Fibroblast of the aortic adventitia (primary cell): ENCODE measurements at regions not wholly inside any gene's neighbourhood (a gene's known extent, or its start where the extent isn't known, plus 50 kb on each side); places are given as distances from the start of the nearest gene placed in this dataset.

Experiments
- DNase-seq: peaks from one replicate; pipeline ENCODE4 v3.0.0-alpha.2; 2010; ENCODE audit warnings: low read depth
- H3K4me3 ChIP-seq: 2 replicates; pipeline ENCODE4 v1.5.1; 2011; ENCODE audit warnings: low read depth, mild to moderate bottlenecking, control low read depth, low read length, moderate library complexity
- CTCF ChIP-seq: IDR thresholded peaks from 2 replicates; pipeline ENCODE4 v1.5.1; 2011; ENCODE audit warnings: mild to moderate bottlenecking, low read length, control low read depth, inconsistent platforms; ENCODE audit not compliant: insufficient read depth

- no peak for TF ChIP-seq CTCF
- DNase-seq, result no peak
- no peak overlapping the region for H3K4me3 ChIP-seq
These were observed 158.9 kb upstream of the HNRNPA3 start for GRCh38 chr2:177053716-177054115.

- peak; percentile 13 for TF ChIP-seq CTCF
- no peak for DNase-seq
- H3K4me3 ChIP-seq, result no peak overlapping the region
These were observed 156.1 kb upstream of the HNRNPA3 start for GRCh38 chr2:177056481-177056929.

- no peak for DNase-seq
- no peak for TF ChIP-seq CTCF
- no peak overlapping the region for H3K4me3 ChIP-seq
These were observed 153.8 kb upstream of the HNRNPA3 start for GRCh38 chr2:177058747-177059146.

- DNase-seq, result no peak
- H3K4me3 ChIP-seq, result no peak overlapping the region
- no peak for TF ChIP-seq CTCF
These were observed 153.3 kb upstream of the HNRNPA3 start for GRCh38 chr2:177059293-177059692.

- H3K4me3 ChIP-seq, result no peak overlapping the region
- no peak for DNase-seq
- TF ChIP-seq CTCF, result no peak
These were observed 149.3 kb upstream of the HNRNPA3 start for GRCh38 chr2:177063331-177063730.

GRCh38 chr2:177064422-177064821 lies 148.2 kb upstream of the HNRNPA3 start:
- TF ChIP-seq CTCF, result no peak
- DNase-seq, result no peak

GRCh38 chr2:177068967-177069366 lies 143.6 kb upstream of the HNRNPA3 start:
- no peak overlapping the region for H3K4me3 ChIP-seq
- no peak for DNase-seq
- TF ChIP-seq CTCF, result no peak

More at GRCh38 chr2:177064422-177064821, 148.2 kb upstream of the HNRNPA3 start:
- no peak overlapping the region for H3K4me3 ChIP-seq
